ENCODE measurements at regions not wholly inside any gene's neighbourhood (a gene's known extent, or its start where the extent isn't known, plus 50 kb on each side); places are given as distances from the start of the nearest gene placed in this dataset.

DNA sequence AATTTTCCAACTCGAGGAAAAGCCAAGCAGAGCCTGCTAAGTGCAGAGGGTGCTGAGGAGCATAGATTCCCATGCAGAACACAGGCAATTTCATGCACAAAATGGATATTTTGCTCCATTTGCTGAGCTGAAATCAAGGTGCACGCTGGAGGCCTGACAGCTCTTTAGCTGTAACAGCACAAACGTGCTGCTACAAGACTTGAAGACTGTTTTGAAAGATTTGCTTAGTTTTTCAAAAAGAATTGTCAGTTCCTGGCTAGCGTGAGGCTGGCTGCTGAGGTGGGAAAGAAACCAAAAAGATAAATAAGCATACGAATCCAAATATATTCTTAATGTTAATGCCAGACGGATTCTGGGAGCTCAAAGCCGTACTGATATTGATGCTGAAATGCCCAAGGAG is 309.0 kb upstream of the MAF start:
- TF ChIP-seq, protein P1, sequence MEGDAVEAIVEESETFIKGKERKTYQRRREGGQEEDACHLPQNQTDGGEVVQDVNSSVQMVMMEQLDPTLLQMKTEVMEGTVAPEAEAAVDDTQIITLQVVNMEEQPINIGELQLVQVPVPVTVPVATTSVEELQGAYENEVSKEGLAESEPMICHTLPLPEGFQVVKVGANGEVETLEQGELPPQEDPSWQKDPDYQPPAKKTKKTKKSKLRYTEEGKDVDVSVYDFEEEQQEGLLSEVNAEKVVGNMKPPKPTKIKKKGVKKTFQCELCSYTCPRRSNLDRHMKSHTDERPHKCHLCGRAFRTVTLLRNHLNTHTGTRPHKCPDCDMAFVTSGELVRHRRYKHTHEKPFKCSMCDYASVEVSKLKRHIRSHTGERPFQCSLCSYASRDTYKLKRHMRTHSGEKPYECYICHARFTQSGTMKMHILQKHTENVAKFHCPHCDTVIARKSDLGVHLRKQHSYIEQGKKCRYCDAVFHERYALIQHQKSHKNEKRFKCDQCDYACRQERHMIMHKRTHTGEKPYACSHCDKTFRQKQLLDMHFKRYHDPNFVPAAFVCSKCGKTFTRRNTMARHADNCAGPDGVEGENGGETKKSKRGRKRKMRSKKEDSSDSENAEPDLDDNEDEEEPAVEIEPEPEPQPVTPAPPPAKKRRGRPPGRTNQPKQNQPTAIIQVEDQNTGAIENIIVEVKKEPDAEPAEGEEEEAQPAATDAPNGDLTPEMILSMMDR (conservative IDR thresholded peaks at IDR 0.05 in 1 of 2, IDR thresholded peaks at IDR 0.05 in 1 of 2; ENCODE audit: extremely low read depth in 1 of 2, insufficient read depth in 1 of 2, low read depth in 1 of 2, low read length in 2 of 2) = no peak
- TF ChIP-seq EZH2 (IDR thresholded peaks at IDR 0.05; ENCODE audit: borderline replicate concordance, low read length) = no peak
